IMR-90 (cell line): ENCODE measurements at regions not wholly inside any gene's neighbourhood (a gene's known extent, or its start where the extent isn't known, plus 50 kb on each side); places are given as distances from the start of the nearest gene placed in this dataset.

Experiments used
- ATAC-seq: fragments of 200-7000 bp; cut with Tn5 transposase; 2 replicates; pipeline ENCODE4 v1.9.1; 2020; ENCODE audit warnings: low read depth, mild to moderate bottlenecking, moderate library complexity
- BruUV-seq: library from RNA; stranded (reverse); fragments of 400-500 nt; replicated peaks from 2 replicates; lab custom pipeline; 2021; lab: Mats Ljungman, UMichigan
- CTCF ChIA-PET: fragments of 300-600 bp; formaldehyde crosslinking; extraction: SDS; loops from one replicate; lab custom pipeline; 2021; ENCODE audit warnings: antibody characterized with exemption; lab: Yijun Ruan, JAX
- POLR2A ChIA-PET: fragments of 300-600 bp; sonication (Branson Sonifier 250); formaldehyde crosslinking; loops from one replicate; lab custom pipeline; 2022; ENCODE audit warnings: antibody characterized with exemption; ENCODE audit not compliant: unreplicated experiment; lab: Charles Lee
- DNase-seq: peaks from one replicate; pipeline ENCODE4 v3.0.0; 2013
- H2AFZ ChIP-seq: replicated peaks from 2 replicates; pipeline ENCODE3; 2013; ENCODE audit warnings: low read length, mild to moderate bottlenecking; ENCODE audit not compliant: poor library complexity
- H2AK5ac ChIP-seq: 2 replicates; pipeline ENCODE4 v1.6.1; 2013; ENCODE audit warnings: low read depth, low read length, inconsistent platforms
- H2AK9ac ChIP-seq: replicated peaks from 2 replicates; pipeline ENCODE3; 2013; ENCODE audit warnings: mild to moderate bottlenecking, low read depth, low read length, moderate library complexity; ENCODE audit not compliant: poor library complexity
- H2BK120ac ChIP-seq: 2 replicates; pipeline ENCODE4 v1.6.1; 2013; ENCODE audit warnings: low read depth, low read length, inconsistent platforms
- H2BK15ac ChIP-seq: 3 replicates; pipeline ENCODE4 v1.6.1; 2013; ENCODE audit warnings: low read depth, low read length, inconsistent platforms
- H2BK20ac ChIP-seq: 2 replicates; pipeline ENCODE4 v1.6.1; 2013; ENCODE audit warnings: low read depth, mild to moderate bottlenecking, inconsistent platforms, low read length, moderate library complexity
- H2BK5ac ChIP-seq: 2 replicates; pipeline ENCODE4 v1.6.1; 2013; ENCODE audit warnings: mild to moderate bottlenecking, low read depth, low read length, inconsistent platforms; ENCODE audit not compliant: poor library complexity, severe bottlenecking
- H3K14ac ChIP-seq: replicated peaks from 2 replicates; pipeline ENCODE4 v1.6.1; 2013; ENCODE audit warnings: low read depth, low read length, inconsistent platforms
- H3K18ac ChIP-seq: 2 replicates; pipeline ENCODE4 v1.6.1; 2013; ENCODE audit warnings: low read depth, low read length, control low read depth
- H3K23ac ChIP-seq: 2 replicates; pipeline ENCODE4 v1.6.1; 2013; ENCODE audit warnings: low read depth, low read length, inconsistent platforms
- H3K27ac ChIP-seq: 2 replicates; pipeline ENCODE4 v1.5.1; 2013; ENCODE audit warnings: mild to moderate bottlenecking, control low read depth, low read length; ENCODE audit not compliant: insufficient read depth
- H3K27me3 ChIP-seq: 2 replicates; pipeline ENCODE4 v1.6.1; 2013; ENCODE audit warnings: low read length; ENCODE audit not compliant: control insufficient read depth, insufficient read depth
- H3K36me3 ChIP-seq: 2 replicates; pipeline ENCODE4 v1.6.1; 2013; ENCODE audit warnings: low read length, mixed read lengths; ENCODE audit not compliant: control insufficient read depth, insufficient read depth
- H3K4ac ChIP-seq: 2 replicates; pipeline ENCODE4 v1.6.1; 2013; ENCODE audit warnings: low read depth, low read length, inconsistent platforms
- H3K4me1 ChIP-seq: 2 replicates; pipeline ENCODE4 v1.6.1; 2013; ENCODE audit warnings: low read length, mixed read lengths; ENCODE audit not compliant: control insufficient read depth, insufficient read depth
- H3K4me2 ChIP-seq: 2 replicates; pipeline ENCODE4 v1.6.1; 2013; ENCODE audit warnings: low read depth, mild to moderate bottlenecking, control low read depth, low read length, moderate library complexity
- H3K4me3 ChIP-seq: 2 replicates; pipeline ENCODE4 v1.5.1; 2013; ENCODE audit warnings: low read depth, mild to moderate bottlenecking, control low read depth, low read length, moderate library complexity; ENCODE audit not compliant: insufficient read depth
- H3K56ac ChIP-seq: 2 replicates; pipeline ENCODE4 v1.6.1; 2013; ENCODE audit warnings: low read length, inconsistent platforms; ENCODE audit not compliant: insufficient read depth; ENCODE audit errors: extremely low read depth
- H3K79me1 ChIP-seq, 2 experiments: 2 replicates each; pipeline ENCODE4 v1.6.1; 2013; ENCODE audit warnings: low read length in 2 of 2, inconsistent platforms in 1 of 2, low read depth in 1 of 2
- H3K9ac ChIP-seq: 2 replicates; pipeline ENCODE4 v1.6.1; 2013; ENCODE audit warnings: low read depth, low read length, control low read depth
- H3K9me1 ChIP-seq: 2 replicates; pipeline ENCODE4 v1.6.1; 2013; ENCODE audit warnings: low read length, inconsistent platforms; ENCODE audit not compliant: insufficient read depth
- H3K9me3 ChIP-seq: 2 replicates; pipeline ENCODE4 v1.6.1; 2013; ENCODE audit warnings: low read length; ENCODE audit not compliant: control insufficient read depth, insufficient read depth
- H4K20me1 ChIP-seq: 2 replicates; pipeline ENCODE4 v1.6.1; 2013; ENCODE audit warnings: low read length, inconsistent platforms; ENCODE audit not compliant: insufficient read depth
- H4K5ac ChIP-seq: 2 replicates; pipeline ENCODE4 v1.6.1; 2013; ENCODE audit warnings: mild to moderate bottlenecking, low read depth, low read length, control low read depth
- H4K8ac ChIP-seq, 2 experiments: 2 replicates each; pipeline ENCODE4 v1.6.1; 2013; ENCODE audit warnings: low read depth in 2 of 2, low read length in 2 of 2, control low read depth in 1 of 2, inconsistent platforms in 1 of 2
- H4K91ac ChIP-seq: 2 replicates; pipeline ENCODE4 v1.6.1; 2013; ENCODE audit warnings: low read depth, low read length, inconsistent platforms; ENCODE audit not compliant: insufficient read depth
- BHLHE40 ChIP-seq: fragments of 150-350 bp; IDR thresholded peaks from 2 replicates; pipeline ENCODE4 v1.6.1; 2016; ENCODE audit warnings: mild to moderate bottlenecking, low read depth, low read length
- FOS ChIP-seq: fragments of 150-350 bp; IDR thresholded peaks from 2 replicates; pipeline ENCODE4 v1.6.1; 2016; ENCODE audit warnings: low read depth, low read length
- MAZ ChIP-seq: IDR thresholded peaks from 2 replicates; pipeline ENCODE4 v1.6.1; 2012; ENCODE audit warnings: low read depth, mild to moderate bottlenecking, low read length, improper control_type of control experiment, moderate library complexity, borderline replicate concordance
- SMC3 ChIP-seq: fragments of 150-350 bp; IDR thresholded peaks from 2 replicates; pipeline ENCODE4 v1.6.1; 2016; ENCODE audit warnings: low read depth, mild to moderate bottlenecking, antibody characterized with exemption, low read length, moderate library complexity
- WGBS, 2 experiments: methylation state at CpG; one replicate each; pipeline versions ENCODE4 v1.1.5 to v1.1.7; 2013; ENCODE audit warnings: missing lambda C conversion rate in 2 of 2; ENCODE audit not compliant: insufficient read length in 1 of 2; ENCODE audit errors: extremely low coverage in 2 of 2; 5-methylcytosine and 5-hydroxymethylcytosine counted together
- dilution Hi-C: fragments of 300-500 bp; cut with HindIII; formaldehyde crosslinking; loops from one replicate; pipeline ENCODE4 v1.14.3; 2018; ENCODE audit warnings: low sequenced_read_pairs; ENCODE audit not compliant: unreplicated experiment
- in situ Hi-C: fragments of 300-500 bp; cut with MboI; formaldehyde crosslinking; loops from 3 replicates; pipeline ENCODE4 v1.14.3; 2019; ENCODE audit warnings: low sequenced_read_pairs, inconsistent platforms, mixed read lengths
- intact Hi-C: fragments of 100-400 bp; cut with micrococcal nuclease; formaldehyde crosslinking; loops from 2 replicates; pipeline ENCODE4 v1.10.0; 2022
- TF ChIP-seq, protein P1 (sequence below): fragments of 150-350 bp; IDR thresholded peaks from 2 replicates; pipeline ENCODE4 v1.6.1; 2016; ENCODE audit warnings: low read depth, mild to moderate bottlenecking, low read length, moderate library complexity, borderline replicate concordance

DNA sequence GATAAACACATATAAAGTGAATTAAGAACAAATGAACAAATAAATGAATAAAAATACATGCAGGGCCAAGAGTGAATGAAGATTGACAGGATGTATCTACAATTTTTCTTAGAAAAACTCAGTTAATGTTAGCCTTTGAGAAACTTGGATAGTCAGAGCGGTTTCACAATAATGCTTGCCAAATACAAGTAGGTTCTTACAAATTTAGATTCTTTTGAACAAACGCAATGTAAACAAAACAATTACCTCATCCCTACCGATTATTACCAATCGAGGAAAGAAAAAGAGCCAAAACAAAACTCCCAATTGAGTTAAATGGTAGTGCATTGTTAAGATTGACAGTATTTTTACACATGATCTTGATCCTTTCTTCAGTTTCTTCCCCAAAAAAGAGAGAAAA, 176.9 kb upstream of the DEPDC1 start:
- Histone ChIP-seq H3K18ac (no peak overlapping the region), H2BK120ac (no peak overlapping the region), H4K91ac (no peak overlapping the region), H2AK9ac (no peak overlapping the region), H3K9me1 (no peaks in the 10 kb centered on the region), H3K79me1 (no peaks in the 10 kb centered on the region), H3K56ac (no peak overlapping the region), H2AFZ (no peak overlapping the region), H3K4me3 (no peak overlapping the region), H2AK5ac (no peak overlapping the region), H4K5ac (no peak overlapping the region), H2BK5ac (no peak overlapping the region), H2BK15ac (no peak overlapping the region), H2BK20ac (no peak overlapping the region), H3K14ac (no peak overlapping the region), H3K27ac (no peak overlapping the region), H4K8ac (no peak overlapping the region), H3K4me2 (no peak overlapping the region), H3K4me1 (no peaks in the 10 kb centered on the region), H3K9ac (no peak overlapping the region), H3K36me3 (no peaks in the 10 kb centered on the region), H4K20me1 (no peaks in the 10 kb centered on the region), H3K27me3 (no peaks in the 10 kb centered on the region), H3K4ac (no peak overlapping the region), H3K9me3 (no peaks in the 10 kb centered on the region), H3K23ac (no peak overlapping the region)
- intact Hi-C loops, result no loop called here
- ChIA-PET CTCF (no interaction called here), POLR2A (no interaction called here)
- no CpG with 5 or more reads among the region's 4 CpGs for WGBS, 2 experiments
- TF ChIP-seq SMC3 (no peak), BHLHE40 (no peak), FOS (no peak), MAZ (no peak)
- TF ChIP-seq, protein P1, sequence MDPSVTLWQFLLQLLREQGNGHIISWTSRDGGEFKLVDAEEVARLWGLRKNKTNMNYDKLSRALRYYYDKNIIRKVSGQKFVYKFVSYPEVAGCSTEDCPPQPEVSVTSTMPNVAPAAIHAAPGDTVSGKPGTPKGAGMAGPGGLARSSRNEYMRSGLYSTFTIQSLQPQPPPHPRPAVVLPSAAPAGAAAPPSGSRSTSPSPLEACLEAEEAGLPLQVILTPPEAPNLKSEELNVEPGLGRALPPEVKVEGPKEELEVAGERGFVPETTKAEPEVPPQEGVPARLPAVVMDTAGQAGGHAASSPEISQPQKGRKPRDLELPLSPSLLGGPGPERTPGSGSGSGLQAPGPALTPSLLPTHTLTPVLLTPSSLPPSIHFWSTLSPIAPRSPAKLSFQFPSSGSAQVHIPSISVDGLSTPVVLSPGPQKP, result no peak
- ATAC-seq, result no peak
- in situ Hi-C loops, result no loop called here
- dilution Hi-C loops, result no loop called here
- no TSS peak for BruUV-seq
- peak; percentile 0 for DNase-seq
